GM23338 (cell line): ENCODE measurements at regions not wholly inside any gene's neighbourhood (a gene's known extent, or its start where the extent isn't known, plus 50 kb on each side); places are given as distances from the start of the nearest gene placed in this dataset.
"Not testable (repeated sequence)": the region's sequence is repeated elsewhere in the genome, so short reads cannot be mapped to it uniquely, and the experiment has no call there.

Experiments used
- ATAC-seq: fragments of 200-7000 bp; cut with Tn5 transposase; 3 replicates; pipeline ENCODE4 v1.9.1; 2020
- DNase-seq: peaks from one replicate; pipeline ENCODE4 v3.0.0-alpha.2; 2015; ENCODE audit warnings: low spot score
- H2AFZ ChIP-seq: fragments of 200-600 bp; sonication (generic); 2 replicates; pipeline ENCODE4 v1.8.0; 2016; ENCODE audit warnings: antibody characterized with exemption, mild to moderate bottlenecking, moderate library complexity
- H3F3A ChIP-seq: fragments of 200-600 bp; sonication (generic); replicated peaks from 2 replicates; pipeline ENCODE4 v1.8.0; 2017; ENCODE audit warnings: antibody characterized with exemption, mixed run types, low read depth
- H3K27ac ChIP-seq: fragments of 200-600 bp; sonication (generic); 2 replicates; pipeline ENCODE4 v1.6.1; 2016; ENCODE audit warnings: low read depth
- H3K27me3 ChIP-seq: fragments of 200-600 bp; sonication (generic); 2 replicates; pipeline ENCODE4 v1.8.0; 2016; ENCODE audit warnings: mild to moderate bottlenecking, mixed run types, moderate library complexity; ENCODE audit not compliant: insufficient read depth
- H3K36me3 ChIP-seq: fragments of 200-600 bp; sonication (generic); 2 replicates; pipeline ENCODE4 v1.8.0; 2016; ENCODE audit warnings: mild to moderate bottlenecking; ENCODE audit not compliant: insufficient read depth
- H3K4me1 ChIP-seq: fragments of 200-600 bp; sonication (generic); 2 replicates; pipeline ENCODE4 v1.8.0; 2016; ENCODE audit warnings: mild to moderate bottlenecking, moderate library complexity; ENCODE audit not compliant: insufficient read depth
- H3K4me2 ChIP-seq: fragments of 200-600 bp; sonication (generic); 2 replicates; pipeline ENCODE4 v1.7.1; 2017; ENCODE audit warnings: mixed run types
- H3K4me3 ChIP-seq: fragments of 200-600 bp; sonication (generic); 2 replicates; pipeline ENCODE4 v1.6.1; 2016; ENCODE audit warnings: mixed run types
- H3K79me2 ChIP-seq: fragments of 200-600 bp; sonication (generic); replicated peaks from 2 replicates; pipeline ENCODE4 v1.8.0; 2017; ENCODE audit warnings: mild to moderate bottlenecking; ENCODE audit not compliant: insufficient read depth
- H3K9me2 ChIP-seq: fragments of 200-600 bp; sonication (generic); 2 replicates; pipeline ENCODE4 v1.8.0; 2017; ENCODE audit not compliant: insufficient read depth
- H4K20me1 ChIP-seq: fragments of 200-600 bp; sonication (generic); replicated peaks from 2 replicates; pipeline ENCODE4 v1.8.0; 2017; ENCODE audit warnings: mild to moderate bottlenecking; ENCODE audit not compliant: insufficient read depth
- H3K27ac Mint-ChIP-seq: 2 replicates; pipeline ENCODE4 v1.8.0; 2020; ENCODE audit warnings: inconsistent platforms, mild to moderate bottlenecking, moderate library complexity, mixed read lengths
- H3K27me3 Mint-ChIP-seq: 3 replicates; pipeline ENCODE4 v1.8.0; 2022; ENCODE audit warnings: low read depth, mild to moderate bottlenecking, moderate library complexity, mixed read lengths, inconsistent platforms; ENCODE audit not compliant: insufficient read depth, poor library complexity
- H3K36me3 Mint-ChIP-seq: 3 replicates; pipeline ENCODE4 v1.8.0; 2021; ENCODE audit warnings: low read depth, mild to moderate bottlenecking, inconsistent platforms, moderate library complexity, mixed read lengths
- H3K4me1 Mint-ChIP-seq: 3 replicates; pipeline ENCODE4 v1.8.0; 2020; ENCODE audit warnings: mild to moderate bottlenecking, inconsistent platforms, mixed read lengths
- H3K4me3 Mint-ChIP-seq: 3 replicates; pipeline ENCODE4 v1.8.0; 2021; ENCODE audit warnings: moderate library complexity, mild to moderate bottlenecking, inconsistent platforms, mixed read lengths
- H3K9me3 Mint-ChIP-seq: 3 replicates; pipeline ENCODE4 v1.8.0; 2020; ENCODE audit warnings: moderate library complexity, mild to moderate bottlenecking, inconsistent platforms, mixed read lengths
- EZH2phosphoT487 ChIP-seq: fragments of 200-600 bp; sonication (generic); IDR thresholded peaks from one replicate; pipeline ENCODE4 v1.8.1; 2018; ENCODE audit warnings: antibody characterized with exemption; ENCODE audit not compliant: unreplicated experiment
- JUNB ChIP-seq: IDR thresholded peaks from one replicate; pipeline ENCODE4 v1.6.1; 2016; ENCODE audit warnings: antibody characterized with exemption; ENCODE audit not compliant: unreplicated experiment
- POLR2AphosphoS5 ChIP-seq: IDR thresholded peaks from 2 replicates; pipeline ENCODE4 v1.6.1; 2016; ENCODE audit warnings: antibody characterized with exemption, low read depth
- STAT1 ChIP-seq: IDR thresholded peaks from one replicate; pipeline ENCODE4 v1.6.1; 2016; ENCODE audit warnings: antibody characterized with exemption; ENCODE audit not compliant: unreplicated experiment
- ZNF331 ChIP-seq: fragments of 250-450 bp; sonication (Bioruptor Pico); IDR thresholded peaks from 2 replicates; pipeline ENCODE4 v1.5.0; 2020; ENCODE audit warnings: low read depth, mild to moderate bottlenecking, moderate library complexity
- TF ChIP-seq, protein P1 (sequence below): IDR thresholded peaks from 2 replicates; pipeline ENCODE4 v1.6.1; 2016; ENCODE audit warnings: antibody characterized with exemption
- TF ChIP-seq, protein P2 (sequence below), 2 experiments: fragments of 200-600 bp in 1 of 2; sonication (generic) in 1 of 2; conservative IDR thresholded peaks; 2 replicates each; pipeline versions ENCODE4 v1.5.1 to v1.6.1; 2016 to 2017; ENCODE audit warnings: antibody characterized with exemption in 2 of 2, low read depth in 2 of 2, mild to moderate bottlenecking in 2 of 2, moderate library complexity in 1 of 2
- TF ChIP-seq, protein P3 (sequence below): IDR thresholded peaks from one replicate; pipeline ENCODE4 v1.6.1; 2018; ENCODE audit warnings: antibody characterized with exemption; ENCODE audit not compliant: unreplicated experiment

DNA sequence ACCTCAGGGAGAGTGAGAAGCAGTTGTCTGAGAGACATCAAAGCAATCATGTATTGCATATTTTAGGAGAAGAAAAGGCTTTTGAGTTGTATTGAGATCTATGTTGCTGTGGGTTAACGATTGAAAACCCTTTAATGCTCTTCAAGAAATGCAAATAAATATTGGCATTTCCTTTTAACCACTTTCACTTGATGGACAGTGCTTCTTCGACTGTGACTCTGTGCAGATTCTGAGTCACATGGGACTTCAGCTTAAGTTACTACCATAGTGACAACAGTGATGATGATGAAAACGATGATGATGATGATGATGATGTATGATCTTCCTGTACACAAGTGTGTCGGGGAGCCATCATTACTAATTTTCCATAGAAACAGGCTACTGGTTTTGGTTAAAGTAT lies 181.8 kb downstream of the AKAIN1 start (continued):
- TF ChIP-seq, protein P1, sequence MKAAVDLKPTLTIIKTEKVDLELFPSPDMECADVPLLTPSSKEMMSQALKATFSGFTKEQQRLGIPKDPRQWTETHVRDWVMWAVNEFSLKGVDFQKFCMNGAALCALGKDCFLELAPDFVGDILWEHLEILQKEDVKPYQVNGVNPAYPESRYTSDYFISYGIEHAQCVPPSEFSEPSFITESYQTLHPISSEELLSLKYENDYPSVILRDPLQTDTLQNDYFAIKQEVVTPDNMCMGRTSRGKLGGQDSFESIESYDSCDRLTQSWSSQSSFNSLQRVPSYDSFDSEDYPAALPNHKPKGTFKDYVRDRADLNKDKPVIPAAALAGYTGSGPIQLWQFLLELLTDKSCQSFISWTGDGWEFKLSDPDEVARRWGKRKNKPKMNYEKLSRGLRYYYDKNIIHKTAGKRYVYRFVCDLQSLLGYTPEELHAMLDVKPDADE, result no peak

DNA sequence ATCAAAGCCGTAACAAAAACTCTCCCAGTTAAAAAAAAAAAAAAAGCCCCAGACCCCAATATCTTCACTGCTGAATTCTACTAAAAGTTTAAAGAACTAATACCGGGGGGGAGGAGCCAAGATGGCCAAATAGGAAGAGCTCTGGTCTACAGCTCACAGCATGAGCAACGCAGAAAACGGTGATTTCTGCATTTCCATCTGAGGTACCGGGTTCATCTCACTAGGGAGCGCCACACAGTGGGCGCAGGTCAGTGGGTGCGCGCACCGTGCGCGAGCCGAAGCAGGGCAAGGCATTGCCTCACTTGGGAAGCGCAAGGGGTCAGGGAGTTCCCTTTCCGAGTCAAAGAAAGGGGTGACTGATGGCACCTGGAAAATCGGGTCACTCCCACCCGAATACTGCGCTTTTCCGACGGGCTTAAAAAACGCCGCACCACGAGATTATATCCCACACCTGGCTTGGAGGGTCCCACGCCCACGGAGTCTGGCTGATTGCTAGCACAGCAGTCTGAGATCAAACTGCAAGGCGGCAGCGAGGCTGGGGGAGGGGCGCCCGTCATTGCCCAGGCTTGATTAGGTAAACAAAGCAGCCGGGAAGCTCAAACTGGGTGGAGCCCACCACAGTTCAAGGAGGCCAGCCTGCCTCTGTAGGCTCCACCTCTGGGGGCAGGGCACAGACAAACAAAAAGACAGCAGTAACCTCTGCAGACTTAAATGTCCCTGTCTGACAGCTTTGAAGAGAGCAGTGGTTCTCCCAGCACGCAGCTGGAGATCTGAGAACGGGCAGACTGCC lies 192.8 kb downstream of the AKAIN1 start:
- Histone ChIP-seq H3K4me3 (peak overlapping the region; percentile 56), H3K4me2 (peak overlapping the region; percentile 64), H2AFZ (peak overlapping the region; percentile 6; the same call in 1 of the 2 replicates)
- not testable (repeated sequence) for H3K27me3 ChIP-seq, H3K36me3 ChIP-seq, H3K79me2 ChIP-seq, H3F3A ChIP-seq, H3K4me1 ChIP-seq, H3K27ac ChIP-seq, H3K36me3 Mint-ChIP-seq, H3K27me3 Mint-ChIP-seq, H3K9me2 ChIP-seq, ATAC-seq, H3K4me1 Mint-ChIP-seq, H3K9me3 Mint-ChIP-seq, H4K20me1 ChIP-seq
- TF ChIP-seq, protein P2, sequence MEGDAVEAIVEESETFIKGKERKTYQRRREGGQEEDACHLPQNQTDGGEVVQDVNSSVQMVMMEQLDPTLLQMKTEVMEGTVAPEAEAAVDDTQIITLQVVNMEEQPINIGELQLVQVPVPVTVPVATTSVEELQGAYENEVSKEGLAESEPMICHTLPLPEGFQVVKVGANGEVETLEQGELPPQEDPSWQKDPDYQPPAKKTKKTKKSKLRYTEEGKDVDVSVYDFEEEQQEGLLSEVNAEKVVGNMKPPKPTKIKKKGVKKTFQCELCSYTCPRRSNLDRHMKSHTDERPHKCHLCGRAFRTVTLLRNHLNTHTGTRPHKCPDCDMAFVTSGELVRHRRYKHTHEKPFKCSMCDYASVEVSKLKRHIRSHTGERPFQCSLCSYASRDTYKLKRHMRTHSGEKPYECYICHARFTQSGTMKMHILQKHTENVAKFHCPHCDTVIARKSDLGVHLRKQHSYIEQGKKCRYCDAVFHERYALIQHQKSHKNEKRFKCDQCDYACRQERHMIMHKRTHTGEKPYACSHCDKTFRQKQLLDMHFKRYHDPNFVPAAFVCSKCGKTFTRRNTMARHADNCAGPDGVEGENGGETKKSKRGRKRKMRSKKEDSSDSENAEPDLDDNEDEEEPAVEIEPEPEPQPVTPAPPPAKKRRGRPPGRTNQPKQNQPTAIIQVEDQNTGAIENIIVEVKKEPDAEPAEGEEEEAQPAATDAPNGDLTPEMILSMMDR (conservative IDR thresholded peaks at IDR 0.05; ENCODE audit: low read depth in 2 of 2), result peak; percentile 34 to 48
- TF ChIP-seq POLR2AphosphoS5, result peak; percentile 37; the same call in 1 of the 2 replicates
- H3K27ac Mint-ChIP-seq, result peak overlapping the region; percentile 94
- H3K4me3 Mint-ChIP-seq, result peak overlapping the region; percentile 91
- DNase-seq, result peak; percentile 74

DNA sequence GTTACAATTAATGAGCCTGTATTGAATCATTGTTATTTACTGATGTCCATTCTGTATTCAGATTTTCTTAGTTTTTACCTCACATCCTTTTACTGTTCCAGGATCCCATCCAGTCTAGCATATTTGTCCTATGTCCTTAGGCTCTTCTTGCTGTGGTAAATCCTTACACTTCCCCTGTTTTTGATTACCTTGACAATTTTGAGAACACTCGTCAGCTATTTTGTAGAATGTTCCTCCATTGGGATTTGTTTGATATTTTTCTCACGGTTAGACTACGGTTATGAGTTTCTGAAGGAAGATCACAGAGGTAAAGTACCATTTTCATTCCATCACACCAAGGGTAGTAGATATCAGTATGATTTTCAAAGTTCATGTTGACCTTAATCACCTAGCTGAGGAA lies 202.3 kb downstream of the AKAIN1 start:
- peaks cover 1% of the 10 kb centered on the region for H3K27me3 Mint-ChIP-seq
- Histone ChIP-seq H3K27ac (no peak overlapping the region), H3K9me2 (no peaks in the 10 kb centered on the region), H3K27me3 (no peaks in the 10 kb centered on the region), H3K4me3 (no peak overlapping the region), H3F3A (no peaks in the 10 kb centered on the region), H3K79me2 (no peaks in the 10 kb centered on the region), H3K4me2 (no peak overlapping the region), H3K4me1 (no peaks in the 10 kb centered on the region), H3K36me3 (no peaks in the 10 kb centered on the region), H4K20me1 (no peaks in the 10 kb centered on the region), H2AFZ (no peak overlapping the region)
- H3K4me1 Mint-ChIP-seq, result no peaks in the 10 kb centered on the region
- no peak overlapping the region for H3K4me3 Mint-ChIP-seq
- no peak for ATAC-seq
- peaks cover 25% of the 10 kb centered on the region for H3K36me3 Mint-ChIP-seq
- peaks cover 37% of the 10 kb centered on the region for H3K9me3 Mint-ChIP-seq
- no peak overlapping the region for H3K27ac Mint-ChIP-seq
- DNase-seq, result no peak
- TF ChIP-seq, protein P2 (conservative IDR thresholded peaks at IDR 0.05; ENCODE audit: low read depth in 2 of 2), result no peak
- TF ChIP-seq EZH2phosphoT487, result no peak
- TF ChIP-seq ZNF331 (CRISPR knock-in tag), result no peak
- no peak for TF ChIP-seq STAT1
- TF ChIP-seq, protein P3, sequence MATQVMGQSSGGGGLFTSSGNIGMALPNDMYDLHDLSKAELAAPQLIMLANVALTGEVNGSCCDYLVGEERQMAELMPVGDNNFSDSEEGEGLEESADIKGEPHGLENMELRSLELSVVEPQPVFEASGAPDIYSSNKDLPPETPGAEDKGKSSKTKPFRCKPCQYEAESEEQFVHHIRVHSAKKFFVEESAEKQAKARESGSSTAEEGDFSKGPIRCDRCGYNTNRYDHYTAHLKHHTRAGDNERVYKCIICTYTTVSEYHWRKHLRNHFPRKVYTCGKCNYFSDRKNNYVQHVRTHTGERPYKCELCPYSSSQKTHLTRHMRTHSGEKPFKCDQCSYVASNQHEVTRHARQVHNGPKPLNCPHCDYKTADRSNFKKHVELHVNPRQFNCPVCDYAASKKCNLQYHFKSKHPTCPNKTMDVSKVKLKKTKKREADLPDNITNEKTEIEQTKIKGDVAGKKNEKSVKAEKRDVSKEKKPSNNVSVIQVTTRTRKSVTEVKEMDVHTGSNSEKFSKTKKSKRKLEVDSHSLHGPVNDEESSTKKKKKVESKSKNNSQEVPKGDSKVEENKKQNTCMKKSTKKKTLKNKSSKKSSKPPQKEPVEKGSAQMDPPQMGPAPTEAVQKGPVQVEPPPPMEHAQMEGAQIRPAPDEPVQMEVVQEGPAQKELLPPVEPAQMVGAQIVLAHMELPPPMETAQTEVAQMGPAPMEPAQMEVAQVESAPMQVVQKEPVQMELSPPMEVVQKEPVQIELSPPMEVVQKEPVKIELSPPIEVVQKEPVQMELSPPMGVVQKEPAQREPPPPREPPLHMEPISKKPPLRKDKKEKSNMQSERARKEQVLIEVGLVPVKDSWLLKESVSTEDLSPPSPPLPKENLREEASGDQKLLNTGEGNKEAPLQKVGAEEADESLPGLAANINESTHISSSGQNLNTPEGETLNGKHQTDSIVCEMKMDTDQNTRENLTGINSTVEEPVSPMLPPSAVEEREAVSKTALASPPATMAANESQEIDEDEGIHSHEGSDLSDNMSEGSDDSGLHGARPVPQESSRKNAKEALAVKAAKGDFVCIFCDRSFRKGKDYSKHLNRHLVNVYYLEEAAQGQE, result no peak
- TF ChIP-seq POLR2AphosphoS5, result no peak
- no peak for TF ChIP-seq JUNB
